ENCODE measurements at regions not wholly inside any gene's neighbourhood (a gene's known extent, or its start where the extent isn't known, plus 50 kb on each side); places are given as distances from the start of the nearest gene placed in this dataset.
"Not testable (repeated sequence)": the region's sequence is repeated elsewhere in the genome, so short reads cannot be mapped to it uniquely, and the experiment has no call there.

GRCh38 chr17:83204230-83204725 lies 124.9 kb downstream of the METRNL start:
- DNase-seq = no peak
- TF ChIP-seq CTCF (IDR thresholded peaks at IDR 0.05; ENCODE audit: borderline replicate concordance) = no peak
- peaks cover 49% of the 10 kb centered on the region for H3K4me1 ChIP-seq

GRCh38 chr17:83204736-83205386 lies 125.5 kb downstream of the METRNL start:
- intact Hi-C loops (cut with micrococcal nuclease); H3K27me3 ChIP-seq (ENCODE audit: low read depth); H3K36me3 ChIP-seq; H3K4me3 ChIP-seq; H3K27ac ChIP-seq (replicated peaks); DNase-seq; H3K9me3 ChIP-seq (replicated peaks): not testable (repeated sequence)
- H3K4me1 ChIP-seq = peaks cover 43% of the 10 kb centered on the region

More at GRCh38 chr17:83204230-83204725, 124.9 kb downstream of the METRNL start:
- Histone ChIP-seq H3K9me3 (replicated peaks) (no peaks in the 10 kb centered on the region), H3K4me3 (no peak overlapping the region), H3K27me3 (ENCODE audit: low read depth) (no peaks in the 10 kb centered on the region), H3K27ac (replicated peaks) (peak overlapping the region; percentile 63), H3K36me3 (no peaks in the 10 kb centered on the region)
- intact Hi-C loops (cut with micrococcal nuclease) = no loop called here

- H3K27ac ChIP-seq (replicated peaks); intact Hi-C loops (cut with micrococcal nuclease); H3K27me3 ChIP-seq (ENCODE audit: low read depth); H3K4me3 ChIP-seq; H3K36me3 ChIP-seq; H3K9me3 ChIP-seq (replicated peaks): not testable (repeated sequence)
- peaks cover 36% of the 10 kb centered on the region for H3K4me1 ChIP-seq
- TF ChIP-seq CTCF (IDR thresholded peaks at IDR 0.05; ENCODE audit: borderline replicate concordance) = peak; percentile 73
- DNase-seq = peak; percentile 54
Measured at GRCh38 chr17:83205387-83206035, 126.1 kb downstream of the METRNL start.

GRCh38 chr17:83206036-83206394 lies 126.6 kb downstream of the METRNL start:
- H3K27ac ChIP-seq (replicated peaks); intact Hi-C loops (cut with micrococcal nuclease); DNase-seq; H3K27me3 ChIP-seq (ENCODE audit: low read depth); H3K9me3 ChIP-seq (replicated peaks); H3K36me3 ChIP-seq; H3K4me3 ChIP-seq: not testable (repeated sequence)
- H3K4me1 ChIP-seq = peaks cover 31% of the 10 kb centered on the region

- not testable (repeated sequence) for DNase-seq, H3K4me3 ChIP-seq
Measured at GRCh38 chr17:83206819-83207588, 127.6 kb downstream of the METRNL start.

GRCh38 chr17:83247001-83247400 lies 167.6 kb downstream of the METRNL start:
- DNase-seq; H3K36me3 ChIP-seq; H3K27ac ChIP-seq (replicated peaks); H3K9me3 ChIP-seq (replicated peaks); H3K4me3 ChIP-seq; H3K4me1 ChIP-seq; intact Hi-C loops (cut with micrococcal nuclease); H3K27me3 ChIP-seq (ENCODE audit: low read depth): not testable (repeated sequence)

More at GRCh38 chr17:83206819-83207588, 127.6 kb downstream of the METRNL start:
- H3K27ac ChIP-seq (replicated peaks); H3K36me3 ChIP-seq; intact Hi-C loops (cut with micrococcal nuclease); H3K9me3 ChIP-seq (replicated peaks); H3K27me3 ChIP-seq (ENCODE audit: low read depth): not testable (repeated sequence)
- H3K4me1 ChIP-seq = peaks cover 22% of the 10 kb centered on the region
